ENCODE measurements at regions not wholly inside any gene's neighbourhood (a gene's known extent, or its start where the extent isn't known, plus 50 kb on each side); places are given as distances from the start of the nearest gene placed in this dataset.

DNA sequence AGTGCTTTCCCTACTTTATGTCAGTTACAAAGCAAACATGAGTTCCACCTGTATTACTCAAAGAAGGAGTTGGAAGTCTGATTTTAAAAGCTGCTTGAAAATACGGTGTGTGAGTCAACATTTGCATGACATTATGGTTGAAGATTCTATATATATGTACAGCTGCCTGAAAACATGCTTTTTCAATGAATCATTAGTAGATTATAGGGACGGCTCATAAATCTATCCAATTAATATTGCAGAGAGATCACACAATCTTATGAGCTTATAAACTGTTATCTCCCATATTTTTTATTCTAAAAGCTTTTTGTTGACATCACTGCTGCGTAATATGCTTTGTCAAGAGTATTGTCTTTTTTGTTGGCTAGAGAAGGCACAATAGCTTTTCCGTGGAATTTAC, 873.8 kb downstream of the SLITRK6 start:
- Histone ChIP-seq H3K79me2 (ENCODE audit: insufficient read depth, low read length) (no peaks in the 10 kb centered on the region), H3K4me3 (ENCODE audit: low read length, poor library complexity, severe bottlenecking) (no peak overlapping the region), H2AFZ (ENCODE audit: low read length) (no peak overlapping the region), H3K9ac (ENCODE audit: low read depth, low read length, poor library complexity, severe bottlenecking) (no peak overlapping the region), H3K27me3 (ENCODE audit: insufficient read depth, low read length, poor library complexity, severe bottlenecking) (no peaks in the 10 kb centered on the region), H3K9me2 (replicated peaks; ENCODE audit: low read depth, low read length) (no peaks in the 10 kb centered on the region), H4K20me1 (ENCODE audit: insufficient read depth, low read length, poor library complexity, severe bottlenecking) (no peaks in the 10 kb centered on the region), H3F3A (ENCODE audit: low read depth) (no peaks in the 10 kb centered on the region), H3K4me1 (ENCODE audit: insufficient read depth, low read length, poor library complexity, severe bottlenecking) (no peaks in the 10 kb centered on the region), H3K4me2 (ENCODE audit: low read depth, low read length, poor library complexity, severe bottlenecking) (no peak overlapping the region), H3K9me3 (ENCODE audit: insufficient read depth, low read depth, low read length) (no peaks in the 10 kb centered on the region), H3K36me3 (ENCODE audit: insufficient read depth, low read length) (no peaks in the 10 kb centered on the region)
- TF ChIP-seq, protein P1, sequence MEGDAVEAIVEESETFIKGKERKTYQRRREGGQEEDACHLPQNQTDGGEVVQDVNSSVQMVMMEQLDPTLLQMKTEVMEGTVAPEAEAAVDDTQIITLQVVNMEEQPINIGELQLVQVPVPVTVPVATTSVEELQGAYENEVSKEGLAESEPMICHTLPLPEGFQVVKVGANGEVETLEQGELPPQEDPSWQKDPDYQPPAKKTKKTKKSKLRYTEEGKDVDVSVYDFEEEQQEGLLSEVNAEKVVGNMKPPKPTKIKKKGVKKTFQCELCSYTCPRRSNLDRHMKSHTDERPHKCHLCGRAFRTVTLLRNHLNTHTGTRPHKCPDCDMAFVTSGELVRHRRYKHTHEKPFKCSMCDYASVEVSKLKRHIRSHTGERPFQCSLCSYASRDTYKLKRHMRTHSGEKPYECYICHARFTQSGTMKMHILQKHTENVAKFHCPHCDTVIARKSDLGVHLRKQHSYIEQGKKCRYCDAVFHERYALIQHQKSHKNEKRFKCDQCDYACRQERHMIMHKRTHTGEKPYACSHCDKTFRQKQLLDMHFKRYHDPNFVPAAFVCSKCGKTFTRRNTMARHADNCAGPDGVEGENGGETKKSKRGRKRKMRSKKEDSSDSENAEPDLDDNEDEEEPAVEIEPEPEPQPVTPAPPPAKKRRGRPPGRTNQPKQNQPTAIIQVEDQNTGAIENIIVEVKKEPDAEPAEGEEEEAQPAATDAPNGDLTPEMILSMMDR (conservative IDR thresholded peaks at IDR 0.05; ENCODE audit: low read length) = no peak
- TF ChIP-seq EZH2phosphoT487 (IDR thresholded peaks at IDR 0.05; ENCODE audit: borderline replicate concordance) = no peak

DNA sequence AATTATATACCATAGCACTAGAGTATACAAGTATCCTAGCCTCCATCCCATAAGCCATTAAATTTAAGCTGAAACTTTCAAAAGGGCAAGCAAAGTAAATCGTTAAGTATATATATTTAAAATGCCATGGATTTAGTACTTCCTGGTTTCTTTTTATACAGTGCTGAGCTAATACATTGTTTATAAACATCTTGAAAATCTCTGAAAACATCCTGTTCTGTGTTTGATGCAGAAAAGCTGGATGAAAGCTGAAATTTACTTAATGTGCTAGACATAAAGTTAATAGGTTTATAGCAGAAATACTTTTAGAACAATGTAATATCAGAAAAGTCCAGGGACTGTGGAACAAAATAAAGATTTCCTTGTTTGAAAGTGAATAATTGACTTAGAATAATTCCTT, 875.4 kb downstream of the SLITRK6 start:
- TF ChIP-seq, protein P1 (conservative IDR thresholded peaks at IDR 0.05; ENCODE audit: low read length) = no peak
- no peak for TF ChIP-seq EZH2phosphoT487 (IDR thresholded peaks at IDR 0.05; ENCODE audit: borderline replicate concordance)
- H3K36me3 ChIP-seq (ENCODE audit: insufficient read depth, low read length) = no peaks in the 10 kb centered on the region
- no peaks in the 10 kb centered on the region for H3K27me3 ChIP-seq (ENCODE audit: insufficient read depth, low read length, poor library complexity, severe bottlenecking)
- H2AFZ ChIP-seq (ENCODE audit: low read length) = peak overlapping the region; percentile 28; the same call in 1 of the 2 replicates
- no peaks in the 10 kb centered on the region for H3K4me1 ChIP-seq (ENCODE audit: insufficient read depth, low read length, poor library complexity, severe bottlenecking)
- H3F3A ChIP-seq (ENCODE audit: low read depth) = no peaks in the 10 kb centered on the region
- H4K20me1 ChIP-seq (ENCODE audit: insufficient read depth, low read length, poor library complexity, severe bottlenecking) = no peaks in the 10 kb centered on the region
- no peak overlapping the region for H3K4me2 ChIP-seq (ENCODE audit: low read depth, low read length, poor library complexity, severe bottlenecking)
- H3K9ac ChIP-seq (ENCODE audit: low read depth, low read length, poor library complexity, severe bottlenecking) = no peak overlapping the region
- no peaks in the 10 kb centered on the region for H3K79me2 ChIP-seq (ENCODE audit: insufficient read depth, low read length)
- no peaks in the 10 kb centered on the region for H3K9me2 ChIP-seq (replicated peaks; ENCODE audit: low read depth, low read length)
- H3K4me3 ChIP-seq (ENCODE audit: low read length, poor library complexity, severe bottlenecking) = no peak overlapping the region
- no peaks in the 10 kb centered on the region for H3K9me3 ChIP-seq (ENCODE audit: insufficient read depth, low read depth, low read length)

DNA sequence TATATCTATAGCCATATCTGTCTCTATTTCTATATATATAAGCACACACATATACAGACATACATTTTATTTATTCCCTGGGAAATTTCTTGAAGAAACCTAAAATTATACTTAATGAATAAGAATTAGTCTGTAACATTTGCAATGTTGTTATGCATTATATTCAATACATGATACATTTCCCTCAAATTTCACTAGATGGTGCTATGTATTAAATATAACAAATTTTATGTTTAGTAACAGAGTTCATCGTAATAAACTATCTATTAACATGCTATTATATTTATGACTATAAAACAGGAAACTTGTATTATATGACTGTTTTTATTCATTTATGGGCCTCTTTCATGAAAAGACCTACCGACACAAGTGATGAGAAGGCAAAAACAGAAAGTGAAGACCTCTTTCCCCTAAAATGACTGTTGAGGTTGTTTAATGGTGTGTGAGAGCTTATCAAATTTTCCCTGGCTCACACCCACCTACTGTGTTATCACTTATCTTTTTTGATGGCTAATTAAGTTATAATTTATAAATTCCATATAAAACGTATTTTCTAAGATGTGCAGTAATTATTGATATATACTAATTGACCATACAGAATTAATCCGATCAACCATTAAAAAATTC, 881.9 kb downstream of the SLITRK6 start:
- Histone ChIP-seq H3K4me3 (ENCODE audit: low read length, poor library complexity, severe bottlenecking) (no peak overlapping the region), H3K9me2 (replicated peaks; ENCODE audit: low read depth, low read length) (no peaks in the 10 kb centered on the region), H3K36me3 (ENCODE audit: insufficient read depth, low read length) (no peaks in the 10 kb centered on the region), H2AFZ (ENCODE audit: low read length) (no peak overlapping the region), H3F3A (ENCODE audit: low read depth) (no peaks in the 10 kb centered on the region), H3K27me3 (ENCODE audit: insufficient read depth, low read length, poor library complexity, severe bottlenecking) (no peaks in the 10 kb centered on the region), H4K20me1 (ENCODE audit: insufficient read depth, low read length, poor library complexity, severe bottlenecking) (no peaks in the 10 kb centered on the region), H3K9me3 (ENCODE audit: insufficient read depth, low read depth, low read length) (no peaks in the 10 kb centered on the region), H3K4me2 (ENCODE audit: low read depth, low read length, poor library complexity, severe bottlenecking) (no peak overlapping the region), H3K9ac (ENCODE audit: low read depth, low read length, poor library complexity, severe bottlenecking) (no peak overlapping the region), H3K4me1 (ENCODE audit: insufficient read depth, low read length, poor library complexity, severe bottlenecking) (no peaks in the 10 kb centered on the region), H3K79me2 (ENCODE audit: insufficient read depth, low read length) (no peaks in the 10 kb centered on the region)
- TF ChIP-seq, protein P1 (conservative IDR thresholded peaks at IDR 0.05; ENCODE audit: low read length) = peak; percentile 65
- no peak for TF ChIP-seq EZH2phosphoT487 (IDR thresholded peaks at IDR 0.05; ENCODE audit: borderline replicate concordance)
